ENCODE measurements at regions not wholly inside any gene's neighbourhood (a gene's known extent, or its start where the extent isn't known, plus 50 kb on each side); places are given as distances from the start of the nearest gene placed in this dataset.

- Histone ChIP-seq H3K27me3 (no peaks in the 10 kb centered on the region), H3K9me3 (no peaks in the 10 kb centered on the region), H3K4me1 (no peaks in the 10 kb centered on the region), H3K27ac (no peak overlapping the region), H3K4me3 (no peak overlapping the region), H3K36me3 (no peaks in the 10 kb centered on the region)
- TF ChIP-seq EP300 (IDR thresholded peaks at IDR 0.05) (no peak), POLR2A (IDR thresholded peaks at IDR 0.05) (no peak), CTCF (IDR thresholded peaks at IDR 0.05) (no peak)
- 23 to 26% methylated on average over 4 of the region's 4 CpGs for WGBS, 2 donors
- no peak for DNase-seq (ENCODE audit: low spot score in 2 of 2)
Observed at GRCh38 chr5:174211277-174211626, 165.7 kb downstream of the NSG2 start.

- no peak overlapping the region for H3K4me3 ChIP-seq
- 67 to 69% methylated on average over 1 of the region's 1 CpG for WGBS, 2 donors
- TF ChIP-seq POLR2A (IDR thresholded peaks at IDR 0.05) (no peak), CTCF (IDR thresholded peaks at IDR 0.05) (no peak), EP300 (IDR thresholded peaks at IDR 0.05) (no peak)
Observed at GRCh38 chr5:174217527-174217926, 172.0 kb downstream of the NSG2 start.

GRCh38 chr5:174218162-174218561, 172.7 kb downstream of the NSG2 start:
- no peaks in the 10 kb centered on the region for H3K36me3 ChIP-seq
- H3K4me3 ChIP-seq: no peak overlapping the region
- WGBS, 2 donors: 89 to 96% methylated on average over 2 of the region's 2 CpGs
- H3K27ac ChIP-seq: no peak overlapping the region
- no peaks in the 10 kb centered on the region for H3K4me1 ChIP-seq
- peaks cover 0 to 20% (median 0%) of the 10 kb centered on the region in 4 donors for H3K9me3 ChIP-seq
- DNase-seq (ENCODE audit: low spot score in 2 of 2): no peak
- no peaks in the 10 kb centered on the region for H3K27me3 ChIP-seq
- TF ChIP-seq EP300 (IDR thresholded peaks at IDR 0.05): no peak
- no peak for TF ChIP-seq CTCF (IDR thresholded peaks at IDR 0.05)
- TF ChIP-seq POLR2A (IDR thresholded peaks at IDR 0.05): no peak

More at GRCh38 chr5:174217527-174217926, 172.0 kb downstream of the NSG2 start:
- no peak for DNase-seq (ENCODE audit: low spot score in 2 of 2)
- H3K9me3 ChIP-seq: peaks cover 0 to 20% (median 0%) of the 10 kb centered on the region in 4 donors
- H3K36me3 ChIP-seq: no peaks in the 10 kb centered on the region
- H3K27me3 ChIP-seq: no peaks in the 10 kb centered on the region
- H3K27ac ChIP-seq: no peak overlapping the region
- no peaks in the 10 kb centered on the region for H3K4me1 ChIP-seq

GRCh38 chr5:174220417-174220816, 174.9 kb downstream of the NSG2 start:
- Histone ChIP-seq H3K27me3 (no peaks in the 10 kb centered on the region), H3K9me3 (peaks cover 0 to 20% (median 0%) of the 10 kb centered on the region in 4 donors), H3K27ac (no peak overlapping the region), H3K4me1 (no peaks in the 10 kb centered on the region), H3K36me3 (no peaks in the 10 kb centered on the region), H3K4me3 (no peak overlapping the region)
- no peak for DNase-seq (ENCODE audit: low spot score in 2 of 2)
- no peak for TF ChIP-seq EP300 (IDR thresholded peaks at IDR 0.05)
- TF ChIP-seq CTCF (IDR thresholded peaks at IDR 0.05): no peak
- no peak for TF ChIP-seq POLR2A (IDR thresholded peaks at IDR 0.05)
- WGBS, 2 donors: 86 to 89% methylated on average over 5 of the region's 5 CpGs

GRCh38 chr5:174221436-174221835, 175.9 kb downstream of the NSG2 start:
- Histone ChIP-seq H3K36me3 (no peaks in the 10 kb centered on the region), H3K27ac (no peak overlapping the region), H3K4me1 (no peaks in the 10 kb centered on the region), H3K27me3 (no peaks in the 10 kb centered on the region), H3K9me3 (peaks cover 0 to 20% (median 0%) of the 10 kb centered on the region in 4 donors), H3K4me3 (no peak overlapping the region)
- DNase-seq (ENCODE audit: low spot score in 2 of 2): no peak
- 45 to 53% methylated on average over 2 of the region's 2 CpGs for WGBS, 2 donors
- TF ChIP-seq EP300 (IDR thresholded peaks at IDR 0.05) (no peak), POLR2A (IDR thresholded peaks at IDR 0.05) (no peak), CTCF (IDR thresholded peaks at IDR 0.05) (no peak)

Measured in tibial nerve (tissue), 4 donors.